Stimulated activated CD4-positive, alpha-beta T cell treated with anti-CD3 and anti-CD28 coated beads, Interleukin-2, amount 100 ng/mL, for 24 hours (primary cell): ENCODE measurements at regions not wholly inside any gene's neighbourhood (a gene's known extent, or its start where the extent isn't known, plus 50 kb on each side); places are given as distances from the start of the nearest gene placed in this dataset.
"Not testable (repeated sequence)": the region's sequence is repeated elsewhere in the genome, so short reads cannot be mapped to it uniquely, and the experiment has no call there.

Experiments
- DNase-seq, 2 donors: peaks; one replicate each; pipeline ENCODE4 v3.0.0-alpha.2; 2020

- no peak for DNase-seq
Observed at GRCh38 chr4:164614329-164614728, 139.6 kb upstream of the SMIM31 start.

- no peak for DNase-seq
Observed at GRCh38 chr4:164614999-164615398, 138.9 kb upstream of the SMIM31 start.

- no peak for DNase-seq
Observed at GRCh38 chr4:164615964-164616363, 138.0 kb upstream of the SMIM31 start.

GRCh38 chr4:164616961-164617360 is 137.0 kb upstream of the SMIM31 start:
- no peak for DNase-seq

DNA sequence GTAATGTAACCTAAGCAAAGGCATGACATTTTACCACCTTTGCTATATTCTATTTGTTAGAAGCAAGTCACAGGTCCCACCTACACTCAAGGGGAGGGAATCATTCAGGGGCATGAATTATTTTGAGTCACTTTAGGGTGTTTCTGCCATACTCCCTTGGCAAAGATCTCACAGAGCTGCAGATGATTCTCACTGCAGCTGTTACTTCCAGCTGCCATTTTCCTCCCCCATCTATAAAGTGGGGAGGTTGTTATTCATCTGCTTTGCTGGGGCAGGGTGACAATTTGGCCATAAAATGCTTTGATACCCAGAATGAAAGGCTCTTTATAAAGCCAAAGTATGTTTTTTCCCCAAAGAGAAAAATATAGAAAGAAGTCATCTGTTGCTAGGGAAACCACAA is 136.5 kb upstream of the SMIM31 start:
- DNase-seq: no peak

DNA sequence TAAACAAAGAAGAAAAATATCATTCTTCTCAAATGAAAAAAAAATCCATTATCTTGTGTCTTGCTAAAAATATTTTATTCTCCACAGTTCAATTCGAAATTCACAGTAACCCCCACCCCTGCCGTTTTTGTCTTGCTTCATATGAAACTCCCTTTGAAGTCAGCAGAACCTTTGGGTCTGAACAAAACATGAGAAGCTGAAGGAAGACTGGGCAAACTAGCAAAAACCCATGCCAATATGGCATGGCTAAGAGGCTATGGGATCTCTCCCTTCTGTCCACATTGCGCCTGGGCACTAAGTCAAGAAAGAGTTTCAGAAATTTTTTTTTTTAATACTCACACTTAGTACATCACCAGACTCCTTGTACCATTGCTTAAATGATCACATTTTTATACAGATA is 136.0 kb upstream of the SMIM31 start:
- no peak for DNase-seq

GRCh38 chr4:164621886-164622521 is 131.9 kb upstream of the SMIM31 start:
- no peak for DNase-seq

DNA sequence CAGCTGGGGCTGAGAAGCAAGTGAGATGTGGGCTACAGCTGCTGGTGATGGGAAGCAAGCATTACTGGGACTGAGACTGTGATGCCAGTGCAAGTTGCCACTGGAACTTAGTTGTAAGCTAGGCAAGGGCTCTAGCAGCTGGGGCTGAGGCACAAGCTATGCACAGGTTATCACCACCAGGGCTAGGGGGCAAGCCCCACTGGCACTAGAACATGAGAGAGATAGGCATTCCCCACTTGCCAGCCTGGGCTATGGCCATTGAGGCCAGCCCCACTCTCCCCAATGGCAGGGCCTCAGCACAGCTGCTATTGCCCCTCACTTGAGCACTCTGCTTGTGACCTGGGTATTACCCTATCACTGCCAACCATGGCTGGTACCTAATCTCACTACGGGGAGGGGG is 130.8 kb upstream of the SMIM31 start:
- no peak for DNase-seq

DNA sequence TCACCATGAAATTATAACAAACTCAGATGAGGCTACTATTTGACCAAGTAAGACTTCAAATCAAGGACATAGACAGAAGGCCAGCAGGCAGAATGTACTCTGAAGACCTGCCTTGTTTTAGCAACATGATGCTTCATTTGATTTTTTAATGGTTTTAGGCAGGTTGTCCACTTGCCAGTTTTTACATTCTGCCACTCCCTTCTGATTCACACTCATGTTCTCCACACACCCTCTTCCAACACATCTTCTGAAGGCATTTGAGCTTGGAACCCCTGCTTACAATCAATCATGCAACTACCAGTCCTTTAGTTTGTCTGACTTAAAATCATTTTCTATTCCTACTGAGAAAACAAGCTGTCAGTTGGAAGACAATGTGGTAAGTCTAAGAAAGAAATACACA is 114.9 kb upstream of the SMIM31 start:
- no peak for DNase-seq

DNA sequence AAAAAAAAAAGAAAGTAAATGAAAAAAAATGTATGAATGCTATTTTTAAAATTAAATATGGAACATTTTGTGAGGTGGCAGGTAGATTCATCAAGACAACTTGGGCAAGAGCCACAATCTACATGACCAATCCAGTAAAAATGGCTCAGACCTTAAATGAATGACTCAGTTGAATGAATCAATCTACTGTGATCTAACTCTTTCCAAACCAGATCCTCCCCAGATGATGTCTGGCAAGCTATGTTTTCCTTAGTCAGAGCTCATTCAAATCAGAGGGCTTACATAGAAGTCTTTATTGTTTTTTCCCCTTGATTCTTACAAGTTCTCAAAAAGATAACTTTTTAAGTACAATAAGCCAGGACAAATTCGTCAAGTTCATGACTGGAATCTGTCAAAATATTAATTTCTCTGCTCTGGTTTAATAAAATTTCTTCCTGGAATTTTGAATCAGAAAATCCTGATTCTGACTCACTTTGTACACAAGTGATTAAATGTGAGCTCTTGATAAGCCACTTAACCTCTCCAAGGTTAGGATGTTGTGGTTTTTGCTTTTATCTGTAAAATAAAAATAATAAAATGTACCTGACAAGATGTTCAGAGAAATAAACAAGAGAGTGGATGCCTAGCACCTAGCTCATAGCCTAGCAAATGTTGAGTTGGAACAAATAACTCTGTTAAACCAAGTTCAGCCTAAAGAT is 105.6 kb upstream of the SMIM31 start:
- no peak for DNase-seq

- DNase-seq: no peak
Observed at GRCh38 chr4:164648849-164649212, 105.1 kb upstream of the SMIM31 start.

DNA sequence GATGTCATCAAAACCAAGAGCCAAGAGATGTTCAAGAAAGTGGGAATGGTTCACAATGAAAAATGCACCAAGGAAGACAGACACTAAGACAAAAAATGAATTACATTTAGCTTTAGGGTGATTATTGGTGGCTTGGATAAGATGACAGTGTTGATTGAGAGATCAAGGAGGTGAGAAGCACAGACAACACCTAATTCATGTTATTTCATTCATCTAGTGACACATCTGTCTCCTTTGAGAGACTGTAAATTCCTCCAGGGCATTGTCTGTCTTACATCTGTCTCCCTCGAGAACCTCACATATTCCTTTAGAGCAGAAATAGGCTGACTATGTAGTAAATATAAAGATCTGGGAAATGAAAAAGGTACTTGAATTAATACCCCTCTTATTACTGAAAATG is 94.2 kb upstream of the SMIM31 start:
- no peak for DNase-seq

- not testable (repeated sequence) for DNase-seq
Observed at GRCh38 chr4:164676152-164676551, 77.8 kb upstream of the SMIM31 start.

- DNase-seq: no peak
Observed at GRCh38 chr4:164683040-164683439, 70.9 kb upstream of the SMIM31 start.

GRCh38 chr4:164695650-164696049 is 58.3 kb upstream of the SMIM31 start:
- no peak for DNase-seq

- DNase-seq: no peak
Observed at GRCh38 chr4:164700471-164700870, 53.5 kb upstream of the SMIM31 start.

DNA sequence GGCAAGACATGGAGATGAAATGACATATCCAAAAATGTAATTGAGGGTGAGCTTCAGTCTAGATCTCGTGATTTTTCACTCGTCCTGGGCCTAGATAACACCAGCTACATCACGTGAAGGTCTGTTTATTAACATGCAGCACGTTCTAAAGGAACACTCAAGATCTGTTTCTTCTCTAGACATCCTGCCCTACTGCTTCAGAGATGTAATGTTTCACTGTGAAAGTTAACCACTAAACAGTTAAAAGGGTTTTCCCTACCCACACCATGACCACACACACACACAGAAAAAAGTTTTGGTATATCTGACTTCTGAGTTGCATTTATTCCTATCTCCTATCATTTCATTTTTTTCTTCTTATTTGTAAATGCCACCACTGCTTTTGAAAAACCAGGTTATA is 52.3 kb upstream of the SMIM31 start:
- DNase-seq: no peak
